GM12878 (cell line): ENCODE measurements at regions not wholly inside any gene's neighbourhood (a gene's known extent, or its start where the extent isn't known, plus 50 kb on each side); places are given as distances from the start of the nearest gene placed in this dataset.

Experiments used
- CBX5 ChIP-seq: sonication (generic); IDR thresholded peaks from 2 replicates; pipeline ENCODE4 v1.6.1; 2016; ENCODE audit warnings: low read depth, moderate library complexity, mild to moderate bottlenecking, inconsistent platforms
- CREM ChIP-seq: IDR thresholded peaks from 2 replicates; pipeline ENCODE4 v1.6.1; 2014; ENCODE audit warnings: antibody characterized with exemption, low read depth
- SREBF2 ChIP-seq: IDR thresholded peaks from 2 replicates; pipeline ENCODE4 v1.6.1; 2012; ENCODE audit warnings: mild to moderate bottlenecking, low read length
- SUZ12 ChIP-seq: fragments of 200-600 bp; sonication (generic); IDR thresholded peaks from one replicate; pipeline ENCODE4 v1.6.1; 2018; ENCODE audit warnings: antibody characterized with exemption, mild to moderate bottlenecking; ENCODE audit not compliant: unreplicated experiment
- ZNF622 ChIP-seq: fragments of 450-650 bp; IDR thresholded peaks from 2 replicates; pipeline ENCODE4 v1.6.1; 2017; ENCODE audit warnings: mild to moderate bottlenecking, inconsistent platforms
- TF ChIP-seq, protein P1 (sequence below): IDR thresholded peaks from 2 replicates; pipeline ENCODE4 v1.6.1; 2012; ENCODE audit warnings: improper control_type of control experiment, low read depth, low read length; ENCODE audit not compliant: insufficient replicate concordance
- TF ChIP-seq, protein P2 (sequence below): fragments of 450-650 bp; IDR thresholded peaks from 2 replicates; pipeline ENCODE4 v1.6.1; 2016; ENCODE audit warnings: mild to moderate bottlenecking
- TF ChIP-seq, protein P3 (sequence below): fragments of 450-650 bp; IDR thresholded peaks from 2 replicates; pipeline ENCODE4 v1.6.1; 2014; ENCODE audit warnings: mild to moderate bottlenecking
- TF ChIP-seq, protein P4 (sequence below): fragments of 450-650 bp; conservative IDR thresholded peaks from 2 replicates; pipeline ENCODE4 v1.6.1; 2017; ENCODE audit warnings: mild to moderate bottlenecking, moderate library complexity
- TF ChIP-seq, protein P5 (sequence below): fragments of 150-350 bp; IDR thresholded peaks from 2 replicates; pipeline ENCODE4 v1.6.1; 2014; ENCODE audit warnings: mild to moderate bottlenecking, low read depth, low read length

DNA sequence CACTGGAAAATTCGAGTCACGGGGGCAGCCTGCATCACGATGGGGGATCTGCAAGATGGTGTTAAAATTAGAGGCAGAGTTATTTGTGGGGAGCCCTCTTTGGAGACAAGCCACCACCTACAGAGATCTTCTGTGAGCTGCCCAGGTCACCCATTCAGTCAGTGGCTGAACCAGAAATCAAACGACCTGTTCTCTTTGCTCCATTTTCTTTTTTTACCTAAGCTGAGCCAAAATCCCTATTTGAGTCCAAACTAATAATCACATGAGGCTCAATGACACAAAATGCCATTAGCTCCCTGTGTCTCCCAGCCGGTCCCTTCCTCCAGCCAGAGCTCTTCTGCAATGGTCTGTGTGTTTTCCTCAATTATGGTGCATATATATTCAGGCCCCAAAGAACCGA is 394.2 kb downstream of the AGTPBP1 start (continued):
- TF ChIP-seq, protein P1, sequence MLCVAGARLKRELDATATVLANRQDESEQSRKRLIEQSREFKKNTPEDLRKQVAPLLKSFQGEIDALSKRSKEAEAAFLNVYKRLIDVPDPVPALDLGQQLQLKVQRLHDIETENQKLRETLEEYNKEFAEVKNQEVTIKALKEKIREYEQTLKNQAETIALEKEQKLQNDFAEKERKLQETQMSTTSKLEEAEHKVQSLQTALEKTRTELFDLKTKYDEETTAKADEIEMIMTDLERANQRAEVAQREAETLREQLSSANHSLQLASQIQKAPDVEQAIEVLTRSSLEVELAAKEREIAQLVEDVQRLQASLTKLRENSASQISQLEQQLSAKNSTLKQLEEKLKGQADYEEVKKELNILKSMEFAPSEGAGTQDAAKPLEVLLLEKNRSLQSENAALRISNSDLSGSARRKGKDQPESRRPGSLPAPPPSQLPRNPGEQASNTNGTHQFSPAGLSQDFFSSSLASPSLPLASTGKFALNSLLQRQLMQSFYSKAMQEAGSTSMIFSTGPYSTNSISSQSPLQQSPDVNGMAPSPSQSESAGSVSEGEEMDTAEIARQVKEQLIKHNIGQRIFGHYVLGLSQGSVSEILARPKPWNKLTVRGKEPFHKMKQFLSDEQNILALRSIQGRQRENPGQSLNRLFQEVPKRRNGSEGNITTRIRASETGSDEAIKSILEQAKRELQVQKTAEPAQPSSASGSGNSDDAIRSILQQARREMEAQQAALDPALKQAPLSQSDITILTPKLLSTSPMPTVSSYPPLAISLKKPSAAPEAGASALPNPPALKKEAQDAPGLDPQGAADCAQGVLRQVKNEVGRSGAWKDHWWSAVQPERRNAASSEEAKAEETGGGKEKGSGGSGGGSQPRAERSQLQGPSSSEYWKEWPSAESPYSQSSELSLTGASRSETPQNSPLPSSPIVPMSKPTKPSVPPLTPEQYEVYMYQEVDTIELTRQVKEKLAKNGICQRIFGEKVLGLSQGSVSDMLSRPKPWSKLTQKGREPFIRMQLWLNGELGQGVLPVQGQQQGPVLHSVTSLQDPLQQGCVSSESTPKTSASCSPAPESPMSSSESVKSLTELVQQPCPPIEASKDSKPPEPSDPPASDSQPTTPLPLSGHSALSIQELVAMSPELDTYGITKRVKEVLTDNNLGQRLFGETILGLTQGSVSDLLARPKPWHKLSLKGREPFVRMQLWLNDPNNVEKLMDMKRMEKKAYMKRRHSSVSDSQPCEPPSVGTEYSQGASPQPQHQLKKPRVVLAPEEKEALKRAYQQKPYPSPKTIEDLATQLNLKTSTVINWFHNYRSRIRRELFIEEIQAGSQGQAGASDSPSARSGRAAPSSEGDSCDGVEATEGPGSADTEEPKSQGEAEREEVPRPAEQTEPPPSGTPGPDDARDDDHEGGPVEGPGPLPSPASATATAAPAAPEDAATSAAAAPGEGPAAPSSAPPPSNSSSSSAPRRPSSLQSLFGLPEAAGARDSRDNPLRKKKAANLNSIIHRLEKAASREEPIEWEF = no peak
- TF ChIP-seq, protein P2, sequence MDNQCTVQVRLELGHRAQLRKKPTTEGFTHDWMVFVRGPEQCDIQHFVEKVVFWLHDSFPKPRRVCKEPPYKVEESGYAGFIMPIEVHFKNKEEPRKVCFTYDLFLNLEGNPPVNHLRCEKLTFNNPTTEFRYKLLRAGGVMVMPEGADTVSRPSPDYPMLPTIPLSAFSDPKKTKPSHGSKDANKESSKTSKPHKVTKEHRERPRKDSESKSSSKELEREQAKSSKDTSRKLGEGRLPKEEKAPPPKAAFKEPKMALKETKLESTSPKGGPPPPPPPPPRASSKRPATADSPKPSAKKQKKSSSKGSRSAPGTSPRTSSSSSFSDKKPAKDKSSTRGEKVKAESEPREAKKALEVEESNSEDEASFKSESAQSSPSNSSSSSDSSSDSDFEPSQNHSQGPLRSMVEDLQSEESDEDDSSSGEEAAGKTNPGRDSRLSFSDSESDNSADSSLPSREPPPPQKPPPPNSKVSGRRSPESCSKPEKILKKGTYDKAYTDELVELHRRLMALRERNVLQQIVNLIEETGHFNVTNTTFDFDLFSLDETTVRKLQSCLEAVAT = no peak
- TF ChIP-seq SUZ12 (no peak), CBX5 (no peak), ZNF622 (no peak), SREBF2 (no peak), CREM (no peak)
- TF ChIP-seq, protein P3, sequence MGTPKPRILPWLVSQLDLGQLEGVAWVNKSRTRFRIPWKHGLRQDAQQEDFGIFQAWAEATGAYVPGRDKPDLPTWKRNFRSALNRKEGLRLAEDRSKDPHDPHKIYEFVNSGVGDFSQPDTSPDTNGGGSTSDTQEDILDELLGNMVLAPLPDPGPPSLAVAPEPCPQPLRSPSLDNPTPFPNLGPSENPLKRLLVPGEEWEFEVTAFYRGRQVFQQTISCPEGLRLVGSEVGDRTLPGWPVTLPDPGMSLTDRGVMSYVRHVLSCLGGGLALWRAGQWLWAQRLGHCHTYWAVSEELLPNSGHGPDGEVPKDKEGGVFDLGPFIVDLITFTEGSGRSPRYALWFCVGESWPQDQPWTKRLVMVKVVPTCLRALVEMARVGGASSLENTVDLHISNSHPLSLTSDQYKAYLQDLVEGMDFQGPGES = no peak
- TF ChIP-seq, protein P4, sequence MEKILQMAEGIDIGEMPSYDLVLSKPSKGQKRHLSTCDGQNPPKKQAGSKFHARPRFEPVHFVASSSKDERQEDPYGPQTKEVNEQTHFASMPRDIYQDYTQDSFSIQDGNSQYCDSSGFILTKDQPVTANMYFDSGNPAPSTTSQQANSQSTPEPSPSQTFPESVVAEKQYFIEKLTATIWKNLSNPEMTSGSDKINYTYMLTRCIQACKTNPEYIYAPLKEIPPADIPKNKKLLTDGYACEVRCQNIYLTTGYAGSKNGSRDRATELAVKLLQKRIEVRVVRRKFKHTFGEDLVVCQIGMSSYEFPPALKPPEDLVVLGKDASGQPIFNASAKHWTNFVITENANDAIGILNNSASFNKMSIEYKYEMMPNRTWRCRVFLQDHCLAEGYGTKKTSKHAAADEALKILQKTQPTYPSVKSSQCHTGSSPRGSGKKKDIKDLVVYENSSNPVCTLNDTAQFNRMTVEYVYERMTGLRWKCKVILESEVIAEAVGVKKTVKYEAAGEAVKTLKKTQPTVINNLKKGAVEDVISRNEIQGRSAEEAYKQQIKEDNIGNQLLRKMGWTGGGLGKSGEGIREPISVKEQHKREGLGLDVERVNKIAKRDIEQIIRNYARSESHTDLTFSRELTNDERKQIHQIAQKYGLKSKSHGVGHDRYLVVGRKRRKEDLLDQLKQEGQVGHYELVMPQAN = no peak
- TF ChIP-seq, protein P5, sequence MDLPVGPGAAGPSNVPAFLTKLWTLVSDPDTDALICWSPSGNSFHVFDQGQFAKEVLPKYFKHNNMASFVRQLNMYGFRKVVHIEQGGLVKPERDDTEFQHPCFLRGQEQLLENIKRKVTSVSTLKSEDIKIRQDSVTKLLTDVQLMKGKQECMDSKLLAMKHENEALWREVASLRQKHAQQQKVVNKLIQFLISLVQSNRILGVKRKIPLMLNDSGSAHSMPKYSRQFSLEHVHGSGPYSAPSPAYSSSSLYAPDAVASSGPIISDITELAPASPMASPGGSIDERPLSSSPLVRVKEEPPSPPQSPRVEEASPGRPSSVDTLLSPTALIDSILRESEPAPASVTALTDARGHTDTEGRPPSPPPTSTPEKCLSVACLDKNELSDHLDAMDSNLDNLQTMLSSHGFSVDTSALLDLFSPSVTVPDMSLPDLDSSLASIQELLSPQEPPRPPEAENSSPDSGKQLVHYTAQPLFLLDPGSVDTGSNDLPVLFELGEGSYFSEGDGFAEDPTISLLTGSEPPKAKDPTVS = no peak
